Keratinocyte (primary cell): ENCODE measurements at regions not wholly inside any gene's neighbourhood (a gene's known extent, or its start where the extent isn't known, plus 50 kb on each side); places are given as distances from the start of the nearest gene placed in this dataset.

ENCODE experiments used
- DNase-seq: peaks from one replicate; pipeline ENCODE4 v3.0.0-alpha.2; 2011; ENCODE audit warnings: low read depth, missing footprints, low spot score
- FAIRE-seq: peaks from 2 replicates; lab custom pipeline; 2011; peaks lifted over from hg19 to GRCh38; lab: Jason Lieb, UNC
- H2AFZ ChIP-seq: 2 replicates; pipeline ENCODE4 v1.6.0; 2012; ENCODE audit warnings: low read length, control low read depth, inconsistent platforms; ENCODE audit not compliant: control insufficient read depth
- H3K27ac ChIP-seq: 2 replicates; pipeline ENCODE4 v1.5.1; 2011; ENCODE audit warnings: low read length; ENCODE audit not compliant: control insufficient read depth, insufficient read depth
- H3K27me3 ChIP-seq: 3 replicates; pipeline ENCODE4 v1.6.0; 2011; ENCODE audit warnings: low read length; ENCODE audit not compliant: control insufficient read depth, insufficient read depth; ENCODE audit errors: extremely low read depth
- H3K36me3 ChIP-seq, 2 experiments: 2 replicates in 1 of 2; 3 replicates in 1 of 2; pipeline ENCODE4 v1.5.1; 2011; ENCODE audit warnings: low read length in 2 of 2, mild to moderate bottlenecking in 1 of 2; ENCODE audit not compliant: control insufficient read depth in 2 of 2, insufficient read depth in 2 of 2; ENCODE audit errors: extremely low read depth in 1 of 2
- H3K4me1 ChIP-seq: 3 replicates; pipeline ENCODE4 v1.5.1; 2011; ENCODE audit warnings: low read length; ENCODE audit not compliant: control insufficient read depth, insufficient read depth; ENCODE audit errors: extremely low read depth
- H3K4me2 ChIP-seq: 3 replicates; pipeline ENCODE4 v1.6.0; 2011; ENCODE audit warnings: low read depth, low read length; ENCODE audit not compliant: control insufficient read depth, insufficient read depth; ENCODE audit errors: extremely low read depth
- H3K4me3 ChIP-seq, 3 experiments: fragments of 200-600 bp in 1 of 3; sonication (generic) in 1 of 3; 2 replicates in 2 of 3; 3 replicates in 1 of 3; pipeline ENCODE4 v1.5.1; 2011 to 2016; ENCODE audit warnings: low read length in 3 of 3, mild to moderate bottlenecking in 3 of 3, control low read depth in 2 of 3, inconsistent platforms in 1 of 3, low read depth in 1 of 3, mixed read lengths in 1 of 3, mixed run types in 1 of 3, moderate library complexity in 1 of 3; ENCODE audit not compliant: control insufficient read depth in 2 of 3, insufficient read depth in 2 of 3; ENCODE audit errors: extremely low read depth in 1 of 3
- H3K79me2 ChIP-seq: 2 replicates; pipeline ENCODE4 v1.6.0; 2012; ENCODE audit warnings: low read length; ENCODE audit not compliant: control insufficient read depth, insufficient read depth
- H3K9ac ChIP-seq: 3 replicates; pipeline ENCODE4 v1.6.0; 2011; ENCODE audit warnings: low read length; ENCODE audit not compliant: control insufficient read depth, insufficient read depth; ENCODE audit errors: extremely low read depth
- H3K9me1 ChIP-seq: 3 replicates; pipeline ENCODE4 v1.6.0; 2011; ENCODE audit warnings: low read length; ENCODE audit not compliant: control insufficient read depth, insufficient read depth; ENCODE audit errors: extremely low read depth
- H3K9me3 ChIP-seq: 2 replicates; pipeline ENCODE4 v1.5.1; 2012; ENCODE audit warnings: low read depth, low read length; ENCODE audit not compliant: control insufficient read depth
- H4K20me1 ChIP-seq: 3 replicates; pipeline ENCODE4 v1.6.0; 2011; ENCODE audit warnings: low read length; ENCODE audit not compliant: control insufficient read depth, insufficient read depth; ENCODE audit errors: extremely low read depth
- CTCF ChIP-seq, 3 experiments: IDR thresholded peaks in 1 of 3; conservative IDR thresholded peaks in 1 of 3; optimal IDR thresholded peaks in 1 of 3; 2 replicates in 2 of 3; 3 replicates in 1 of 3; pipeline versions ENCODE3 to v1.5.1; 2011; ENCODE audit warnings: low read length in 3 of 3, mild to moderate bottlenecking in 3 of 3, moderate library complexity in 2 of 3, control low read depth in 1 of 3, inconsistent platforms in 1 of 3; ENCODE audit not compliant: insufficient read depth in 2 of 3; ENCODE audit errors: extremely low read depth in 1 of 3
- EZH2 ChIP-seq: IDR thresholded peaks from one replicate; pipeline ENCODE4 v1.6.1; 2012; ENCODE audit warnings: inconsistent platforms, mild to moderate bottlenecking, low read length, moderate library complexity
- dilution Hi-C: fragments of 300-500 bp; cut with MboI; formaldehyde crosslinking; loops from one replicate; pipeline ENCODE4 v1.7.0; 2020; ENCODE audit warnings: low sequenced_read_pairs; ENCODE audit not compliant: extremely low pct_ligation_motif_present

GRCh38 chr2:107380912-107381311, 445.8 kb upstream of the RGPD4 start:
- TF ChIP-seq EZH2 (no peak), CTCF (optimal IDR thresholded peaks at IDR 0.05 in 1 of 3, IDR thresholded peaks at IDR 0.05 in 1 of 3, conservative IDR thresholded peaks at IDR 0.05 in 1 of 3; ENCODE audit: extremely low read depth in 1 of 3, insufficient read depth in 2 of 3, low read length in 3 of 3) (peak in 2 of 3 experiments; percentile 42 to 56)
- no peaks in the 10 kb centered on the region for H4K20me1 ChIP-seq
- no peaks in the 10 kb centered on the region for H3K36me3 ChIP-seq
- dilution Hi-C loops = no loop called here
- peak overlapping the region; percentile 39 for H3K4me2 ChIP-seq
- H3K27ac ChIP-seq = no peak overlapping the region
- FAIRE-seq (no peak), DNase-seq (no peak)
- no peaks in the 10 kb centered on the region for H3K27me3 ChIP-seq
- H2AFZ ChIP-seq = no peak overlapping the region
- no peaks in the 10 kb centered on the region for H3K9me1 ChIP-seq
- H3K4me3 ChIP-seq = no peak overlapping the region
- H3K9me3 ChIP-seq = no peaks in the 10 kb centered on the region
- no peak overlapping the region for H3K9ac ChIP-seq
- H3K4me1 ChIP-seq = peaks cover 2% of the 10 kb centered on the region
- no peaks in the 10 kb centered on the region for H3K79me2 ChIP-seq

- dilution Hi-C loops = no loop called here
- no peaks in the 10 kb centered on the region for H4K20me1 ChIP-seq
- FAIRE-seq (no peak), DNase-seq (no peak)
- H3K9me1 ChIP-seq = no peaks in the 10 kb centered on the region
- H3K4me3 ChIP-seq = no peak overlapping the region
- no peaks in the 10 kb centered on the region for H3K79me2 ChIP-seq
- H3K9me3 ChIP-seq = no peaks in the 10 kb centered on the region
- H3K27ac ChIP-seq = no peak overlapping the region
- no peak overlapping the region for H3K4me2 ChIP-seq
- H2AFZ ChIP-seq = no peak overlapping the region
- H3K4me1 ChIP-seq = peaks cover 2% of the 10 kb centered on the region
- H3K36me3 ChIP-seq = no peaks in the 10 kb centered on the region
- H3K27me3 ChIP-seq = no peaks in the 10 kb centered on the region
- TF ChIP-seq EZH2 (no peak), CTCF (optimal IDR thresholded peaks at IDR 0.05 in 1 of 3, IDR thresholded peaks at IDR 0.05 in 1 of 3, conservative IDR thresholded peaks at IDR 0.05 in 1 of 3; ENCODE audit: extremely low read depth in 1 of 3, insufficient read depth in 2 of 3, low read length in 3 of 3) (no peak)
- H3K9ac ChIP-seq = no peak overlapping the region
These were observed 443.0 kb upstream of the RGPD4 start for GRCh38 chr2:107383691-107384090.
